Hepatocyte (in vitro differentiated cells): ENCODE measurements at regions not wholly inside any gene's neighbourhood (a gene's known extent, or its start where the extent isn't known, plus 50 kb on each side); places are given as distances from the start of the nearest gene placed in this dataset.

Experiments used
- DNase-seq: peaks from one replicate; pipeline ENCODE4 v3.0.0-alpha.2; 2016; ENCODE audit warnings: low spot score
- H2AFZ ChIP-seq: fragments of 200-600 bp; sonication (generic); 2 replicates; pipeline ENCODE4 v1.6.0; 2016; ENCODE audit warnings: antibody characterized with exemption, mild to moderate bottlenecking
- H3K27ac ChIP-seq: fragments of 200-600 bp; sonication (generic); 2 replicates; pipeline ENCODE4 v1.5.1; 2016; ENCODE audit warnings: mild to moderate bottlenecking
- H3K27me3 ChIP-seq: fragments of 200-600 bp; sonication (generic); 2 replicates; pipeline ENCODE4 v1.6.1; 2016
- H3K36me3 ChIP-seq: fragments of 200-600 bp; sonication (generic); replicated peaks from 2 replicates; pipeline ENCODE4 v1.5.1; 2016; ENCODE audit warnings: low read depth; ENCODE audit not compliant: insufficient read depth
- H3K4me1 ChIP-seq: fragments of 200-600 bp; sonication (generic); 2 replicates; pipeline ENCODE4 v1.5.1; 2016; ENCODE audit warnings: mild to moderate bottlenecking, moderate library complexity; ENCODE audit not compliant: insufficient read depth
- H3K4me2 ChIP-seq: fragments of 200-600 bp; sonication (generic); 2 replicates; pipeline ENCODE4 v1.6.0; 2016
- H3K4me3 ChIP-seq: fragments of 200-600 bp; sonication (generic); 2 replicates; pipeline ENCODE4 v1.5.1; 2016; ENCODE audit warnings: mild to moderate bottlenecking
- H3K79me2 ChIP-seq: fragments of 200-600 bp; sonication (generic); 2 replicates; pipeline ENCODE4 v1.6.0; 2017; ENCODE audit warnings: mild to moderate bottlenecking
- H3K9me2 ChIP-seq: fragments of 200-600 bp; sonication (generic); replicated peaks from 2 replicates; pipeline ENCODE4 v1.6.0; 2017; ENCODE audit warnings: mild to moderate bottlenecking; ENCODE audit not compliant: insufficient read depth
- H3K9me3 ChIP-seq: fragments of 200-600 bp; sonication (generic); 2 replicates; pipeline ENCODE4 v1.5.1; 2016; ENCODE audit warnings: low read depth, mild to moderate bottlenecking
- H4K20me1 ChIP-seq: fragments of 200-600 bp; sonication (generic); 2 replicates; pipeline ENCODE4 v1.6.0; 2016; ENCODE audit warnings: mild to moderate bottlenecking; ENCODE audit not compliant: insufficient read depth, poor library complexity, severe bottlenecking
- CTCF ChIP-seq: fragments of 200-600 bp; sonication (generic); IDR thresholded peaks from 2 replicates; pipeline ENCODE4 v1.5.1; 2016; ENCODE audit warnings: antibody characterized with exemption, mild to moderate bottlenecking; ENCODE audit not compliant: poor library complexity
- EZH2 ChIP-seq: fragments of 200-600 bp; sonication (generic); IDR thresholded peaks from 2 replicates; pipeline ENCODE4 v1.6.1; 2016; ENCODE audit warnings: antibody characterized with exemption, mild to moderate bottlenecking, borderline replicate concordance
- EZH2phosphoT487 ChIP-seq: fragments of 200-600 bp; sonication (generic); IDR thresholded peaks from one replicate; pipeline ENCODE4 v1.6.1; 2018; ENCODE audit warnings: antibody characterized with exemption, mild to moderate bottlenecking, low read depth, moderate library complexity; ENCODE audit not compliant: unreplicated experiment, severe bottlenecking
- WGBS: methylation state at CpG from one replicate; pipeline ENCODE4 v1.1.6; 2016; ENCODE audit warnings: low lambda C conversion rate; ENCODE audit errors: missing lambda C conversion rate; 5-methylcytosine and 5-hydroxymethylcytosine counted together

- H3K27ac ChIP-seq, result no peak overlapping the region
- TF ChIP-seq EZH2phosphoT487, result no peak
- TF ChIP-seq EZH2, result no peak
- TF ChIP-seq CTCF, result no peak
- no peaks in the 10 kb centered on the region for H3K9me2 ChIP-seq
- H3K9me3 ChIP-seq, result no peaks in the 10 kb centered on the region
- H3K36me3 ChIP-seq, result no peaks in the 10 kb centered on the region
- 72% methylated on average over 21 of the region's 21 CpGs for WGBS
- H3K4me3 ChIP-seq, result no peak overlapping the region
- no peaks in the 10 kb centered on the region for H4K20me1 ChIP-seq
- H3K27me3 ChIP-seq, result no peaks in the 10 kb centered on the region
- DNase-seq, result no peak
- peaks cover 3% of the 10 kb centered on the region for H3K4me1 ChIP-seq
- H3K79me2 ChIP-seq, result no peaks in the 10 kb centered on the region
- no peak overlapping the region for H3K4me2 ChIP-seq
- H2AFZ ChIP-seq, result no peak overlapping the region
These were observed 116.6 kb upstream of the RPS6KA2 start for GRCh38 chr6:166743406-166744222.

- Histone ChIP-seq H3K9me3 (no peaks in the 10 kb centered on the region), H2AFZ (no peak overlapping the region), H3K4me1 (peaks cover 3% of the 10 kb centered on the region), H3K9me2 (no peaks in the 10 kb centered on the region), H3K27ac (no peak overlapping the region), H3K79me2 (no peaks in the 10 kb centered on the region), H3K27me3 (no peaks in the 10 kb centered on the region), H3K36me3 (no peaks in the 10 kb centered on the region), H4K20me1 (no peaks in the 10 kb centered on the region), H3K4me3 (no peak overlapping the region), H3K4me2 (no peak overlapping the region)
- TF ChIP-seq EZH2 (no peak), CTCF (no peak), EZH2phosphoT487 (no peak)
- DNase-seq, result no peak
- 94% methylated on average over 7 of the region's 7 CpGs for WGBS
These were observed 115.9 kb upstream of the RPS6KA2 start for GRCh38 chr6:166742981-166743380.

GRCh38 chr6:166739976-166740318 is 112.9 kb upstream of the RPS6KA2 start:
- no peaks in the 10 kb centered on the region for H3K79me2 ChIP-seq
- no peak for TF ChIP-seq EZH2phosphoT487
- no peak for TF ChIP-seq CTCF
- TF ChIP-seq EZH2, result no peak
- peaks cover 3% of the 10 kb centered on the region for H3K4me1 ChIP-seq
- H3K4me3 ChIP-seq, result no peak overlapping the region
- H3K27ac ChIP-seq, result no peak overlapping the region
- no peaks in the 10 kb centered on the region for H3K9me2 ChIP-seq
- H3K4me2 ChIP-seq, result no peak overlapping the region
- H3K36me3 ChIP-seq, result no peaks in the 10 kb centered on the region
- H4K20me1 ChIP-seq, result no peaks in the 10 kb centered on the region
- no peaks in the 10 kb centered on the region for H3K9me3 ChIP-seq
- H3K27me3 ChIP-seq, result no peaks in the 10 kb centered on the region
- WGBS, result 89% methylated on average over 1 of the region's 1 CpG
- no peak overlapping the region for H2AFZ ChIP-seq
- DNase-seq, result no peak
